Small intestine (tissue), 7 donors: ENCODE measurements at regions not wholly inside any gene's neighbourhood (a gene's known extent, or its start where the extent isn't known, plus 50 kb on each side); places are given as distances from the start of the nearest gene placed in this dataset.
"Not testable (repeated sequence)": the region's sequence is repeated elsewhere in the genome, so short reads cannot be mapped to it uniquely, and the experiment has no call there.

ENCODE experiments used
- DNase-seq, 2 donors: peaks; one replicate each; pipeline versions ENCODE4 v3.0.0 to v3.0.0-alpha.2; 2013
- FAIRE-seq: peaks from 2 replicates; lab custom pipeline; 2012; peaks lifted over from hg19 to GRCh38; lab: Jason Lieb, UNC
- H3K27ac ChIP-seq, 3 donors: one replicate each; pipeline ENCODE4 v1.5.1; 2013; ENCODE audit warnings: low read length in 2 of 3, mild to moderate bottlenecking in 2 of 3, control low read depth in 1 of 3, inconsistent platforms in 1 of 3, low read depth in 1 of 3, moderate library complexity in 1 of 3
- H3K27me3 ChIP-seq, 3 donors: one replicate each; pipeline ENCODE4 v1.6.1; 2013; ENCODE audit warnings: low read length in 3 of 3, inconsistent platforms in 1 of 3; ENCODE audit not compliant: control insufficient read depth in 3 of 3, insufficient read depth in 3 of 3
- H3K36me3 ChIP-seq, 3 donors: one replicate each; pipeline ENCODE4 v1.6.1; 2013; ENCODE audit warnings: low read length in 3 of 3, inconsistent platforms in 1 of 3, low read depth in 1 of 3, mild to moderate bottlenecking in 1 of 3, moderate library complexity in 1 of 3; ENCODE audit not compliant: control insufficient read depth in 3 of 3, insufficient read depth in 2 of 3
- H3K4me1 ChIP-seq, 3 donors: one replicate each; pipeline ENCODE4 v1.6.1; 2013; ENCODE audit warnings: low read length in 2 of 3, inconsistent platforms in 1 of 3, low read depth in 1 of 3, mild to moderate bottlenecking in 1 of 3, moderate library complexity in 1 of 3; ENCODE audit not compliant: control insufficient read depth in 3 of 3, insufficient read depth in 2 of 3
- H3K4me3 ChIP-seq, 3 donors: one replicate each; pipeline ENCODE4 v1.5.1; 2013; ENCODE audit warnings: low read length in 3 of 3, control low read depth in 1 of 3, inconsistent platforms in 1 of 3, low read depth in 1 of 3, mild to moderate bottlenecking in 1 of 3, moderate library complexity in 1 of 3
- H3K9me3 ChIP-seq, 2 donors: one replicate each; pipeline ENCODE4 v1.6.1; 2013; ENCODE audit warnings: low read depth in 1 of 2, low read length in 1 of 2; ENCODE audit not compliant: control insufficient read depth in 2 of 2, insufficient read depth in 1 of 2
- WGBS, 3 donors: extraction: QIAGEN DNeasy Blood & Tissue Kit; methylation state at CpG; one replicate each; pipeline ENCODE4 v1.1.7; 2013; 5-methylcytosine and 5-hydroxymethylcytosine counted together
- donor health status: healthy with polysubstance abuse.
- donor health status: control.
- donor health status: control.
- donor health status: Bipolar disorder and iron deficiency.
- donor health status: healthy.

- Histone ChIP-seq H3K4me1 (no peaks in the 10 kb centered on the region), H3K36me3 (no peaks in the 10 kb centered on the region), H3K27ac (no peak overlapping the region), H3K4me3 (no peak overlapping the region), H3K27me3 (peaks cover 0 to 6% (median 0%) of the 10 kb centered on the region in 3 donors), H3K9me3 (no peaks in the 10 kb centered on the region)
- FAIRE-seq (no peak), DNase-seq (peak; percentile 21 to 33)
- 5 to 6% (median 5%) methylated on average over 8 of the region's 8 CpGs for WGBS, 3 donors
Observed at GRCh38 chr18:70781860-70782453, 493.1 kb downstream of the SOCS6 start.

DNA sequence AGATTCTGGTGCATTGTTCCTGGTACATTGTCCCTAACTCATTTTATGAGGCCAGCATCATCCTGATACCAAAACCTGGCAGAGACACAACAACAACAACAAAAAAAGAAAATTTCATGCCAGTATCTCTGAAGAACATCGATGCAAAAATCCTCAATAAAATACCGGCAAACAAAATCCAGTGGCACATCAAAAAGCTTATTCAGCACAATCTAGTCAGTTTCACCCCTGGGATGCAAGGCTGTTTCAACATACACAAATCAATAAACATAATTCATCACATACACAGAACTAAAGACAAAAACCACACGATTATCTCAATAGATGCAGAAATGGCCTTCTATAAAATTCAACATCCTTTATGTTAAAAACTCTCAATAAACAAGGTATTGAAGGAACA is 477.4 kb downstream of the SOCS6 start:
- not testable (repeated sequence) for H3K4me1 ChIP-seq, H3K27ac ChIP-seq, FAIRE-seq, H3K36me3 ChIP-seq, H3K4me3 ChIP-seq, H3K27me3 ChIP-seq, H3K9me3 ChIP-seq, DNase-seq
- 85 to 90% (median 86%) methylated on average over 3 of the region's 3 CpGs for WGBS, 3 donors

GRCh38 chr18:70762812-70763211 is 474.0 kb downstream of the SOCS6 start:
- H3K4me3 ChIP-seq, result no peak overlapping the region
- H3K4me1 ChIP-seq, result no peaks in the 10 kb centered on the region
- H3K27me3 ChIP-seq, result no peaks in the 10 kb centered on the region
- no peak overlapping the region for H3K27ac ChIP-seq
- WGBS, 3 donors, result 51 to 72% (median 57%) methylated on average over 4 of the region's 4 CpGs
- no peak for DNase-seq
- FAIRE-seq, result no peak
- H3K9me3 ChIP-seq, result no peaks in the 10 kb centered on the region
- H3K36me3 ChIP-seq, result no peaks in the 10 kb centered on the region

- no peaks in the 10 kb centered on the region for H3K27me3 ChIP-seq
- no peak overlapping the region for H3K27ac ChIP-seq
- no peaks in the 10 kb centered on the region for H3K9me3 ChIP-seq
- FAIRE-seq, result no peak
- no peak for DNase-seq
- no peak overlapping the region for H3K4me3 ChIP-seq
- H3K4me1 ChIP-seq, result no peaks in the 10 kb centered on the region
- 92 to 97% (median 94%) methylated on average over 6 of the region's 6 CpGs for WGBS, 3 donors
- H3K36me3 ChIP-seq, result no peaks in the 10 kb centered on the region
Observed at GRCh38 chr18:70758780-70759179, 469.9 kb downstream of the SOCS6 start.

DNA sequence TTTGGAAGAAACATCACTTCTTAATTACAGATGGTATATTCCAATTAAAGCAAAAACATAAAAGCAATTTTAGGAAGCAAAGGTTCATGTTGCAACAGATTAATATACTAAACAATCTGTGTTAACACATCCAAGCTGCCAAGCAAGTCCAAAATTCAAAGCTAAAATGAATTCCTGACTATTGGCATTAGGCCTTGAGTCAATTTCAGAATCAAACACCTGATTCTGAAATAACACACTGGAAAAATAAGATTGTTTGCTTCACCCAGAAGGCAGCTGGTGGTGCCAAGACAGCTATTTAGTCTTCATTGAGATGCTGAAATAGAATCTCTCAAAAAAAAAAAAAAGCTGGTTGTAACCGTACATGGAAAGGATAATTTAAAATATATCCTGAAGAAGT is 465.6 kb downstream of the SOCS6 start:
- Histone ChIP-seq H3K27ac (no peak overlapping the region), H3K4me1 (no peaks in the 10 kb centered on the region), H3K9me3 (no peaks in the 10 kb centered on the region), H3K36me3 (no peaks in the 10 kb centered on the region), H3K4me3 (no peak overlapping the region), H3K27me3 (no peaks in the 10 kb centered on the region)
- WGBS, 3 donors, result 43 to 94% (median 90%) methylated on average over 1 of the region's 1 CpG
- FAIRE-seq (no peak), DNase-seq (no peak)

DNA sequence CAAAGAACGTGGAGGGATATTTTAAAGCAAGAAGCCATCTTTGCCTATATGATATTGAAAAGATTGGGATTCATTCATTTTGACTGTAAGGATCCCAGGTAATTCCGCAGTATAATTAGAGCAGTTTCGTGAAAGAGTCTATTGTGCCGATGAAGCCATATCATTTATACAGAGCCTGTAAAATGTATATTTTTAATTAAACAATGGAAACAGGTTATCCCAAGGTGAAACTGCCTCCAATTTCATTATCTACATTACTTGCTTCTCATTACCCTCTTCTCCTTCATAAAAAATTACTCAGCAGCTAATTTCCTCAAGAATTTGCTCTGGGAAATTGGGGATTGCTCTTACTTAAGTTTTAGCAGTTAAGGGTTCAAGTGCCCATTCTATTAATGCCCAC is 444.1 kb downstream of the SOCS6 start:
- 88 to 90% (median 88%) methylated on average over 4 of the region's 4 CpGs for WGBS, 3 donors
- H3K27me3 ChIP-seq, result no peaks in the 10 kb centered on the region
- no peak overlapping the region for H3K4me3 ChIP-seq
- no peaks in the 10 kb centered on the region for H3K36me3 ChIP-seq
- peaks cover 0 to 10% of the 10 kb centered on the region in 2 donors for H3K9me3 ChIP-seq
- FAIRE-seq (no peak), DNase-seq (no peak)
- no peaks in the 10 kb centered on the region for H3K4me1 ChIP-seq
- H3K27ac ChIP-seq, result no peak overlapping the region

DNA sequence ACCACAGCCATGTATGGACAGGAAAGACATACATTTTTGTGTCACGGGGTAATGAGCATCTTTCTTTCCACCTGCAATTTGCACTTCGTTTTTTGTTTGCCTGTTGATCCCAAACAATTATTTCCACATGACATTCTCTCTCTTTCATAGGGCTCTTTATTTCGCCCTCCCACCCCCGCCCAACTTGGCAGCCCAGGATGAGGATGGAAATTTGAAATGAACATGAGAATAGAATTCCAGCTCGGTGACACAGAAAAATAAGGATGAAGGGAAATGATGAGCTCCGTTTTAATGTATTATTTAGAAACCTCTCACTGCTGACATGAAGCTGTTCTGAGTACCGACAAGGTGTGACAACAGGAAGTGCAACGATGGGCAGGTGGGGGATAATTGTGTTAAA is 443.3 kb downstream of the SOCS6 start:
- Histone ChIP-seq H3K9me3 (peaks cover 0 to 10% of the 10 kb centered on the region in 2 donors), H3K27me3 (no peaks in the 10 kb centered on the region), H3K4me1 (no peaks in the 10 kb centered on the region), H3K4me3 (no peak overlapping the region), H3K27ac (no peak overlapping the region), H3K36me3 (no peaks in the 10 kb centered on the region)
- WGBS, 3 donors, result 70 to 79% (median 72%) methylated on average over 8 of the region's 8 CpGs
- no peak for FAIRE-seq
- no peak for DNase-seq

DNA sequence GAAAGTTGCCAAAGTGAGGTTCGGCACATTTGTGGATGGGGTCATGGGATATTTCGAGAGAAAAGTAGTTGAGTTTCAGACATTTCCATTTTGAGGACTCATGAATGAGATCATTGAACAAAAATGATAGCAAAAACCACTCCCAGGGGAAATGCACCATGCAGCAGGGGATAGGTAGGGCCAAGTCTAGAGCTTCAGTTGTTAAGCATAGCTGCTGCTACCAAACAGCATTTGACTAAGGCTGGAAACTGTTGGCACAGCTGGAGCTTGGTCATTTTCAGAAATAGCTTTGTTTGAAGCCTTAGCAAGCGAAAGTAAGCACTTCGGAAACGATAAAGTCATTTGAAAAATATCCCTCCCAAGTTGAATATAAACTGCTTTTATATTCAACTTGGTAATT is 431.8 kb downstream of the SOCS6 start:
- Histone ChIP-seq H3K27me3 (no peaks in the 10 kb centered on the region), H3K4me3 (no peak overlapping the region), H3K9me3 (no peaks in the 10 kb centered on the region), H3K36me3 (no peaks in the 10 kb centered on the region), H3K4me1 (no peaks in the 10 kb centered on the region), H3K27ac (no peak overlapping the region)
- FAIRE-seq (no peak), DNase-seq (no peak)
- 76 to 92% (median 89%) methylated on average over 5 of the region's 5 CpGs for WGBS, 3 donors

- 74 to 78% (median 76%) methylated on average over 3 of the region's 3 CpGs for WGBS, 3 donors
- Histone ChIP-seq H3K27me3 (no peaks in the 10 kb centered on the region), H3K9me3 (peaks cover 0 to 5% of the 10 kb centered on the region in 2 donors), H3K27ac (no peak overlapping the region), H3K36me3 (no peaks in the 10 kb centered on the region), H3K4me3 (no peak overlapping the region), H3K4me1 (no peaks in the 10 kb centered on the region)
- FAIRE-seq (no peak), DNase-seq (no peak)
Observed at GRCh38 chr18:70709720-70710119, 420.9 kb downstream of the SOCS6 start.
